H9 (cell line): ENCODE measurements at regions not wholly inside any gene's neighbourhood (a gene's known extent, or its start where the extent isn't known, plus 50 kb on each side); places are given as distances from the start of the nearest gene placed in this dataset.
"Not testable (repeated sequence)": the region's sequence is repeated elsewhere in the genome, so short reads cannot be mapped to it uniquely, and the experiment has no call there.

Experiments
- DNase-seq: peaks from one replicate; pipeline ENCODE4 v3.0.0-alpha.2; 2017
- H2AFZ ChIP-seq: one replicate; pipeline ENCODE4 v1.6.1; 2013; ENCODE audit warnings: mild to moderate bottlenecking, low read length, control low read depth, moderate library complexity
- H2AK5ac ChIP-seq: 2 replicates; pipeline ENCODE4 v1.6.1; 2013; ENCODE audit warnings: low read length, control low read depth, mixed read lengths; ENCODE audit not compliant: insufficient read length
- H2BK120ac ChIP-seq: one replicate; pipeline ENCODE4 v1.6.1; 2013; ENCODE audit warnings: low read depth, mild to moderate bottlenecking, low read length, control low read depth, inconsistent platforms; ENCODE audit not compliant: poor library complexity, severe bottlenecking
- H2BK12ac ChIP-seq: 2 replicates; pipeline ENCODE4 v1.6.1; 2013; ENCODE audit warnings: low read length, control low read depth, mixed read lengths, low read depth; ENCODE audit not compliant: insufficient read length
- H2BK15ac ChIP-seq: 2 replicates; pipeline ENCODE4 v1.6.1; 2013; ENCODE audit warnings: low read depth, low read length, control low read depth
- H2BK20ac ChIP-seq: one replicate; pipeline ENCODE4 v1.6.1; 2013; ENCODE audit warnings: low read depth, mild to moderate bottlenecking, low read length, control low read depth, inconsistent platforms; ENCODE audit not compliant: poor library complexity, severe bottlenecking
- H2BK5ac ChIP-seq: 2 replicates; pipeline ENCODE4 v1.6.1; 2013; ENCODE audit warnings: low read length, control low read depth, mixed read lengths; ENCODE audit not compliant: insufficient read length
- H3K14ac ChIP-seq: 2 replicates; pipeline ENCODE4 v1.6.1; 2013; ENCODE audit warnings: low read length, control low read depth; ENCODE audit not compliant: insufficient read depth
- H3K18ac ChIP-seq: 2 replicates; pipeline ENCODE4 v1.6.1; 2013; ENCODE audit warnings: low read depth, mild to moderate bottlenecking, mixed read lengths, low read length, control low read depth; ENCODE audit not compliant: insufficient read length
- H3K23ac ChIP-seq: 2 replicates; pipeline ENCODE4 v1.6.1; 2013; ENCODE audit warnings: low read length, control low read depth, mixed read lengths, low read depth; ENCODE audit not compliant: insufficient read length
- H3K23me2 ChIP-seq: 2 replicates; pipeline ENCODE4 v1.6.1; 2013; ENCODE audit warnings: low read depth, mild to moderate bottlenecking, mixed read lengths, low read length, control low read depth; ENCODE audit not compliant: insufficient read length, poor library complexity, severe bottlenecking
- H3K27ac ChIP-seq: 2 replicates; pipeline ENCODE4 v1.5.1; 2013; ENCODE audit warnings: low read length, control low read depth, mixed read lengths, low read depth; ENCODE audit not compliant: insufficient read length
- H3K27me3 ChIP-seq: 2 replicates; pipeline ENCODE4 v1.6.1; 2013; ENCODE audit warnings: low read length, control low read depth, inconsistent platforms; ENCODE audit not compliant: insufficient read depth
- H3K4ac ChIP-seq: 2 replicates; pipeline ENCODE4 v1.6.1; 2013; ENCODE audit warnings: low read depth, mild to moderate bottlenecking, control low read depth, inconsistent platforms, low read length, moderate library complexity
- H3K4me1 ChIP-seq: 2 replicates; pipeline ENCODE4 v1.6.1; 2013; ENCODE audit warnings: low read length, control low read depth, inconsistent platforms; ENCODE audit not compliant: insufficient read depth
- H3K4me2 ChIP-seq: 2 replicates; pipeline ENCODE4 v1.6.1; 2013; ENCODE audit warnings: low read length, control low read depth, mixed read lengths; ENCODE audit not compliant: insufficient read length, insufficient read depth
- H3K56ac ChIP-seq: 2 replicates; pipeline ENCODE4 v1.6.1; 2013; ENCODE audit warnings: low read depth, mild to moderate bottlenecking, mixed read lengths, low read length, control low read depth; ENCODE audit not compliant: insufficient read length
- H3K79me1 ChIP-seq: 2 replicates; pipeline ENCODE4 v1.6.1; 2013; ENCODE audit warnings: low read depth, mild to moderate bottlenecking, moderate library complexity, low read length, control low read depth, inconsistent platforms; ENCODE audit not compliant: insufficient read depth, poor library complexity, severe bottlenecking
- H3K79me2 ChIP-seq: 2 replicates; pipeline ENCODE4 v1.6.1; 2013; ENCODE audit warnings: low read length, control low read depth, inconsistent platforms; ENCODE audit not compliant: insufficient read depth
- H3K9ac ChIP-seq: 2 replicates; pipeline ENCODE4 v1.6.1; 2013; ENCODE audit warnings: low read length, control low read depth, mixed read lengths; ENCODE audit not compliant: insufficient read length; ENCODE audit errors: extremely low read depth
- H3K9me3 ChIP-seq: one replicate; pipeline ENCODE4 v1.6.1; 2013; ENCODE audit warnings: low read depth, low read length, inconsistent platforms; ENCODE audit not compliant: control insufficient read depth
- H3T11ph ChIP-seq: one replicate; pipeline ENCODE4 v1.6.1; 2013; ENCODE audit warnings: mild to moderate bottlenecking, low read length, control low read depth, inconsistent platforms
- H4K20me1 ChIP-seq: one replicate; pipeline ENCODE4 v1.6.1; 2013; ENCODE audit not compliant: control insufficient read depth, insufficient read length, insufficient read depth
- H4K5ac ChIP-seq: 2 replicates; pipeline ENCODE4 v1.6.1; 2013; ENCODE audit warnings: low read depth, mild to moderate bottlenecking, mixed read lengths, low read length, control low read depth; ENCODE audit not compliant: insufficient read length
- H4K8ac ChIP-seq: replicated peaks from 2 replicates; pipeline ENCODE4 v1.6.1; 2013; ENCODE audit warnings: low read length, control low read depth, mixed read lengths, low read depth; ENCODE audit not compliant: insufficient read length
- H4K91ac ChIP-seq: 2 replicates; pipeline ENCODE4 v1.6.1; 2013; ENCODE audit warnings: low read depth, mild to moderate bottlenecking, moderate library complexity, mixed read lengths, low read length, control low read depth; ENCODE audit not compliant: insufficient read length
- H3K27ac Mint-ChIP-seq, 3 experiments: 2 replicates in 2 of 3; 3 replicates in 1 of 3; pipeline ENCODE4 v1.8.0; 2020 to 2021; ENCODE audit warnings: mixed read lengths in 3 of 3, mild to moderate bottlenecking in 1 of 3, moderate library complexity in 1 of 3
- H3K27me3 Mint-ChIP-seq: 2 replicates; pipeline ENCODE4 v1.8.0; 2021; ENCODE audit warnings: low read depth, mild to moderate bottlenecking, moderate library complexity, mixed read lengths
- H3K36me3 Mint-ChIP-seq, 3 experiments: 2 replicates in 2 of 3; 3 replicates in 1 of 3; pipeline ENCODE4 v1.8.0; 2020 to 2021; ENCODE audit warnings: low read depth in 3 of 3, mixed read lengths in 3 of 3; ENCODE audit not compliant: insufficient read depth in 1 of 3
- H3K4me1 Mint-ChIP-seq, 2 experiments: 2 replicates each; pipeline ENCODE4 v1.8.0; 2020; ENCODE audit warnings: mixed read lengths in 2 of 2
- H3K4me3 Mint-ChIP-seq, 2 experiments: 2 replicates in 1 of 2; 3 replicates in 1 of 2; pipeline ENCODE4 v1.8.0; 2020 to 2021; ENCODE audit warnings: mild to moderate bottlenecking in 2 of 2, mixed read lengths in 2 of 2, moderate library complexity in 1 of 2
- H3K9me3 Mint-ChIP-seq, 2 experiments: 2 replicates in 1 of 2; 3 replicates in 1 of 2; pipeline ENCODE4 v1.8.0; 2020; ENCODE audit warnings: mild to moderate bottlenecking in 2 of 2, mixed read lengths in 2 of 2, moderate library complexity in 1 of 2
- CTCF ChIP-seq: fragments of 200-600 bp; sonication (generic); conservative IDR thresholded peaks from 3 replicates; pipeline ENCODE4 v1.8.0; 2021; ENCODE audit warnings: antibody characterized with exemption, mild to moderate bottlenecking
- WGBS: extraction: QIAGEN DNeasy Blood & Tissue Kit; methylation state at CpG from one replicate; pipeline ENCODE4 v1.1.7; 2013; ENCODE audit warnings: missing lambda C conversion rate, low lambda C conversion rate, mixed read lengths; ENCODE audit not compliant: insufficient read length; ENCODE audit errors: extremely low coverage; 5-methylcytosine and 5-hydroxymethylcytosine counted together

GRCh38 chr21:32876426-32876825 is 104.9 kb upstream of the PAXBP1 start:
- WGBS: no CpG with 5 or more reads among the region's 3 CpGs
- no peak for TF ChIP-seq CTCF

GRCh38 chr21:32877888-32878287 is 106.3 kb upstream of the PAXBP1 start:
- H3K4me1 Mint-ChIP-seq, H3T11ph ChIP-seq, H2BK12ac ChIP-seq, H2BK20ac ChIP-seq, H3K4me1 ChIP-seq, H3K23ac ChIP-seq, H3K56ac ChIP-seq, H3K9me3 Mint-ChIP-seq, H4K8ac ChIP-seq, H3K27ac Mint-ChIP-seq, H3K9me3 ChIP-seq, H3K4me3 Mint-ChIP-seq, H2BK15ac ChIP-seq, DNase-seq, H2BK120ac ChIP-seq, H3K27ac ChIP-seq, H4K91ac ChIP-seq, H2AK5ac ChIP-seq, H3K27me3 Mint-ChIP-seq, H3K14ac ChIP-seq, H3K79me2 ChIP-seq, H2BK5ac ChIP-seq, H3K9ac ChIP-seq, H3K27me3 ChIP-seq, H4K20me1 ChIP-seq, H2AFZ ChIP-seq, H3K23me2 ChIP-seq, H4K5ac ChIP-seq, H3K18ac ChIP-seq, H3K79me1 ChIP-seq, H3K4ac ChIP-seq, H3K4me2 ChIP-seq, H3K36me3 Mint-ChIP-seq: not testable (repeated sequence)
- WGBS: no CpG with 5 or more reads among the region's 2 CpGs

More at GRCh38 chr21:32876426-32876825, 104.9 kb upstream of the PAXBP1 start:
- Histone ChIP-seq H3K9me3 (no peaks in the 10 kb centered on the region), H4K5ac (no peak overlapping the region), H3K27ac (no peak overlapping the region), H3K56ac (no peak overlapping the region), H3K23ac (no peak overlapping the region), H2BK15ac (no peak overlapping the region), H3K23me2 (no peaks in the 10 kb centered on the region), H3K4ac (no peak overlapping the region), H4K8ac (no peak overlapping the region), H2BK120ac (no peak overlapping the region), H2BK5ac (no peak overlapping the region), H3T11ph (no peak overlapping the region), H2AK5ac (no peak overlapping the region), H2BK12ac (no peak overlapping the region), H3K18ac (no peak overlapping the region), H3K79me1 (no peaks in the 10 kb centered on the region), H4K20me1 (no peaks in the 10 kb centered on the region), H3K14ac (no peak overlapping the region), H3K4me1 (no peaks in the 10 kb centered on the region), H2AFZ (no peak overlapping the region), H3K9ac (no peak overlapping the region), H3K4me2 (no peak overlapping the region), H2BK20ac (no peak overlapping the region), H4K91ac (no peak overlapping the region), H3K79me2 (no peaks in the 10 kb centered on the region), H3K27me3 (no peaks in the 10 kb centered on the region)
- DNase-seq: no peak
- Mint-ChIP-seq H3K27me3 (peaks cover 1% of the 10 kb centered on the region; the same call in 1 of the 2 replicates), H3K4me1 (no peaks in the 10 kb centered on the region; a peak in 2 of 4 replicates), H3K27ac (no peak overlapping the region), H3K36me3 (no peaks in the 10 kb centered on the region), H3K9me3 (peaks cover 2 to 8% of the 10 kb centered on the region in 2 experiments; a peak in 4 of 5 replicates), H3K4me3 (no peak overlapping the region)
